H1 (cell line): ENCODE measurements at regions not wholly inside any gene's neighbourhood (a gene's known extent, or its start where the extent isn't known, plus 50 kb on each side); places are given as distances from the start of the nearest gene placed in this dataset.

Source experiments
- CTCF ChIA-PET: fragments of 300-600 bp; sonication (Branson Sonifier 250); formaldehyde crosslinking; loops from one replicate; lab custom pipeline; 2021; ENCODE audit not compliant: partially characterized antibody; lab: Charles Lee
- POLR2A ChIA-PET: fragments of 300-600 bp; sonication (Branson Sonifier 250); formaldehyde crosslinking; loops from one replicate; lab custom pipeline; 2021; ENCODE audit warnings: inconsistent platforms; ENCODE audit not compliant: partially characterized antibody; lab: Charles Lee
- DNase-seq, 2 experiments: peaks; one replicate each; pipeline versions ENCODE4 v3.0.0 to v3.0.0-alpha.2; 2010 to 2022; ENCODE audit warnings: low spot score in 2 of 2, low read depth in 1 of 2, mixed read lengths in 1 of 2
- FAIRE-seq: peaks from 2 replicates; lab custom pipeline; 2011; peaks lifted over from hg19 to GRCh38; lab: Jason Lieb, UNC
- H2AFZ ChIP-seq: 2 replicates; pipeline ENCODE4 v1.8.1; 2012; ENCODE audit warnings: low read length, inconsistent platforms
- H2AK5ac ChIP-seq: 2 replicates; pipeline ENCODE4 v1.6.1; 2013; ENCODE audit warnings: low read depth, low read length
- H2BK120ac ChIP-seq: replicated peaks from 2 replicates; pipeline ENCODE3; 2013; ENCODE audit warnings: low read depth, low read length, inconsistent platforms
- H2BK12ac ChIP-seq: 2 replicates; pipeline ENCODE4 v1.6.1; 2013; ENCODE audit warnings: low read depth, low read length
- H2BK15ac ChIP-seq: 2 replicates; pipeline ENCODE4 v1.6.1; 2013; ENCODE audit warnings: low read length
- H2BK20ac ChIP-seq: 2 replicates; pipeline ENCODE4 v1.6.1; 2013; ENCODE audit warnings: low read length
- H2BK5ac ChIP-seq: 2 replicates; pipeline ENCODE4 v1.6.1; 2013; ENCODE audit warnings: low read depth, low read length
- H3K14ac ChIP-seq: 2 replicates; pipeline ENCODE4 v1.6.1; 2013; ENCODE audit warnings: inconsistent platforms; ENCODE audit not compliant: insufficient read length
- H3K18ac ChIP-seq: 2 replicates; pipeline ENCODE4 v1.6.1; 2013; ENCODE audit warnings: low read length; ENCODE audit errors: extremely low read depth
- H3K23ac ChIP-seq: 2 replicates; pipeline ENCODE4 v1.6.1; 2013; ENCODE audit warnings: inconsistent platforms; ENCODE audit not compliant: insufficient read length
- H3K23me2 ChIP-seq: 2 replicates; pipeline ENCODE4 v1.6.1; 2013; ENCODE audit warnings: low read depth, low read length
- H3K27ac ChIP-seq: 2 replicates; pipeline ENCODE4 v1.6.1; 2011; ENCODE audit warnings: low read depth, low read length, inconsistent platforms
- H3K27me3 ChIP-seq, 4 experiments: replicated peaks in 1 of 4; 1 replicate in 1 of 4; 2 replicates in 3 of 4; pipeline versions ENCODE4 v1.6.1 to v1.8.1; 2011 to 2013; ENCODE audit warnings: low read length in 3 of 4, mild to moderate bottlenecking in 3 of 4, inconsistent platforms in 2 of 4, mixed read lengths in 2 of 4, moderate library complexity in 1 of 4; ENCODE audit not compliant: control insufficient read depth in 3 of 4, insufficient read depth in 3 of 4; ENCODE audit errors: extremely low read depth in 1 of 4
- H3K36me3 ChIP-seq, 4 experiments: 2 replicates each; pipeline versions ENCODE4 v1.6.1 to v1.8.1; 2011 to 2013; ENCODE audit warnings: mild to moderate bottlenecking in 4 of 4, low read length in 3 of 4, moderate library complexity in 2 of 4, control low read depth in 1 of 4, inconsistent platforms in 1 of 4; ENCODE audit not compliant: insufficient read depth in 4 of 4, control insufficient read depth in 2 of 4
- H3K4ac ChIP-seq: replicated peaks from 2 replicates; pipeline ENCODE3; 2013; ENCODE audit warnings: low read length, low read depth, mixed read lengths, inconsistent platforms; ENCODE audit not compliant: insufficient read length
- H3K4me1 ChIP-seq, 4 experiments: replicated peaks in 1 of 4; 1 replicate in 1 of 4; 2 replicates in 3 of 4; pipeline versions ENCODE4 v1.6.1 to v1.8.1; 2011 to 2013; ENCODE audit warnings: low read length in 3 of 4, inconsistent platforms in 2 of 4, mixed read lengths in 1 of 4; ENCODE audit not compliant: insufficient read depth in 4 of 4, control insufficient read depth in 3 of 4
- H3K4me2 ChIP-seq, 2 experiments: 2 replicates each; pipeline versions ENCODE4 v1.6.1 to v1.8.1; 2011 to 2013; ENCODE audit warnings: low read depth in 2 of 2, low read length in 2 of 2, control low read depth in 1 of 2, inconsistent platforms in 1 of 2, mild to moderate bottlenecking in 1 of 2; ENCODE audit not compliant: insufficient read depth in 1 of 2
- H3K4me3 ChIP-seq, 4 experiments: fragments of 200-600, 300-600 bp in 1 of 4; sonication (generic), shearing (Covaris generic), sonication (Bioruptor Twin) in 1 of 4; 2 replicates each; pipeline versions ENCODE4 v1.5.1 to v1.8.1; 2011 to 2016; ENCODE audit warnings: low read length in 4 of 4, low read depth in 3 of 4, control low read depth in 2 of 4, inconsistent platforms in 2 of 4, mild to moderate bottlenecking in 2 of 4, mixed read lengths in 1 of 4, moderate library complexity in 1 of 4; ENCODE audit not compliant: insufficient read depth in 2 of 4; ENCODE audit errors: extremely low read depth in 1 of 4
- H3K56ac ChIP-seq: replicated peaks from 2 replicates; pipeline ENCODE3; 2013; ENCODE audit warnings: low read depth, mild to moderate bottlenecking, mixed read lengths, low read length, inconsistent platforms; ENCODE audit not compliant: insufficient read length
- H3K79me1 ChIP-seq: 2 replicates; pipeline ENCODE4 v1.6.1; 2013; ENCODE audit warnings: low read depth, low read length, control low read depth
- H3K79me2 ChIP-seq, 2 experiments: 2 replicates each; pipeline versions ENCODE4 v1.6.1 to v1.8.1; 2012 to 2013; ENCODE audit warnings: low read length in 2 of 2, mild to moderate bottlenecking in 2 of 2, inconsistent platforms in 1 of 2; ENCODE audit not compliant: insufficient read depth in 2 of 2, control insufficient read depth in 1 of 2
- H3K9ac ChIP-seq, 4 experiments: replicated peaks in 1 of 4; 1 replicate in 1 of 4; 2 replicates in 3 of 4; pipeline versions ENCODE4 v1.6.1 to v1.8.1; 2011 to 2013; ENCODE audit warnings: low read depth in 3 of 4, low read length in 3 of 4, control low read depth in 2 of 4, mild to moderate bottlenecking in 2 of 4, moderate library complexity in 2 of 4, inconsistent platforms in 1 of 4; ENCODE audit errors: extremely low read depth in 1 of 4
- H3K9me3 ChIP-seq, 2 experiments: 2 replicates each; pipeline versions ENCODE4 v1.6.1 to v1.8.1; 2012 to 2013; ENCODE audit warnings: mild to moderate bottlenecking in 2 of 2, moderate library complexity in 2 of 2, control low read depth in 1 of 2, inconsistent platforms in 1 of 2, low read depth in 1 of 2, low read length in 1 of 2, mixed read lengths in 1 of 2; ENCODE audit not compliant: insufficient read depth in 2 of 2
- H4K20me1 ChIP-seq, 2 experiments: replicated peaks in 1 of 2; 2 replicates each; pipeline versions ENCODE3 to v1.8.1; 2011 to 2013; ENCODE audit warnings: inconsistent platforms in 2 of 2, low read length in 2 of 2, mild to moderate bottlenecking in 1 of 2; ENCODE audit not compliant: insufficient read depth in 2 of 2, control insufficient read depth in 1 of 2
- H4K5ac ChIP-seq: 2 replicates; pipeline ENCODE4 v1.6.1; 2013; ENCODE audit warnings: low read length, low read depth, mixed read lengths, inconsistent platforms; ENCODE audit not compliant: insufficient read length
- H4K8ac ChIP-seq: 2 replicates; pipeline ENCODE4 v1.8.0; 2013; ENCODE audit warnings: mild to moderate bottlenecking, moderate library complexity, low read length, inconsistent platforms; ENCODE audit not compliant: insufficient read depth; ENCODE audit errors: extremely low read depth
- H4K91ac ChIP-seq: replicated peaks from 2 replicates; pipeline ENCODE3; 2013; ENCODE audit warnings: low read length, mixed read lengths, inconsistent platforms; ENCODE audit not compliant: insufficient read length
- CBX5 ChIP-seq: fragments of 300-800, 300-1000 bp; sonication (generic); IDR thresholded peaks from 2 replicates; pipeline ENCODE4 v1.7.1; 2016; ENCODE audit warnings: antibody characterized with exemption, low read length, low read depth
- CEBPB ChIP-seq: IDR thresholded peaks from 2 replicates; pipeline ENCODE4 v1.6.1; 2012; ENCODE audit warnings: low read depth, low read length
- CHD2 ChIP-seq: IDR thresholded peaks from 2 replicates; pipeline ENCODE4 v1.6.1; 2012; ENCODE audit warnings: low read length, improper control_type of control experiment
- CREB1 ChIP-seq: IDR thresholded peaks from 2 replicates; pipeline ENCODE4 v1.6.1; 2012; ENCODE audit warnings: inconsistent platforms
- CTBP2 ChIP-seq: IDR thresholded peaks from 2 replicates; pipeline ENCODE4 v1.7.0; 2011; ENCODE audit warnings: borderline replicate concordance, mild to moderate bottlenecking, moderate library complexity, mixed read lengths, low read length; ENCODE audit not compliant: insufficient read depth, insufficient read length
- EP300 ChIP-seq, 2 experiments: IDR thresholded peaks; 1 replicate in 1 of 2; 2 replicates in 1 of 2; pipeline ENCODE4 v1.6.1; 2011 to 2012; ENCODE audit warnings: low read depth in 2 of 2, low read length in 2 of 2, mild to moderate bottlenecking in 2 of 2, borderline replicate concordance in 1 of 2, inconsistent platforms in 1 of 2, moderate library complexity in 1 of 2
- SIX5 ChIP-seq: IDR thresholded peaks from 2 replicates; pipeline ENCODE4 v1.6.1; 2011; ENCODE audit warnings: mild to moderate bottlenecking, low read depth, low read length
- TAF1 ChIP-seq: IDR thresholded peaks from 2 replicates; pipeline ENCODE4 v1.6.1; 2011; ENCODE audit warnings: mild to moderate bottlenecking, low read depth, low read length
- WGBS, 2 experiments: shearing (Covaris generic) in 1 of 2; methylation state at CpG; one replicate each; pipeline versions ENCODE4 v1.1.6 to v1.1.7; 2013 to 2015; ENCODE audit warnings: low lambda C conversion rate in 2 of 2, mixed read lengths in 2 of 2, inconsistent platforms in 1 of 2, low coverage in 1 of 2, missing lambda C conversion rate in 1 of 2; ENCODE audit not compliant: insufficient replicate concordance in 2 of 2, insufficient coverage in 1 of 2, insufficient read length in 1 of 2; ENCODE audit errors: extremely low coverage in 1 of 2, missing lambda C conversion rate in 1 of 2; 5-methylcytosine and 5-hydroxymethylcytosine counted together

DNA sequence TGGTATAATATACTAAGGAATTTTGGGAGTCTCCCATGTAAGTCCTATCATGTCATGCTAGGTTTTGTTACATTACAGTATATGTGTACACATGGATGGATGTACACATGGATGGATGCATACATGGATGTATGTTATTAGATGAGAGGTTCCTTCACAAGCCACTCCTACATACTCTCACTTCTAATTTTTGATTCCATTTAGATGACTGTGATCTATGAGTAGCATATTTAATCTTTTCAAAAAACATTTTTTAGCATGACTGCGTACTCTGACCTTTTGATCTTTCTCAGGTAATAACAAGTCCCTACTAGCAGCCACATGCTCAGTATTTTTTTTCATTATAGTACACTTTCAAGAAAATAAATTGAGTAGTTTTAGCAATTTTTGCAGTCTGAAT is 441.8 kb downstream of the SLITRK1 start:
- no peak overlapping the region for H3K4me3 ChIP-seq
- no peak overlapping the region for H3K4me2 ChIP-seq
- H3K56ac ChIP-seq: no peak overlapping the region
- no peak overlapping the region for H3K18ac ChIP-seq
- H3K27me3 ChIP-seq: peaks cover 0 to 1% (median 0%) of the 10 kb centered on the region in 4 experiments; a peak in 1 of 7 replicates
- no peak for DNase-seq
- no peak overlapping the region for H2BK15ac ChIP-seq
- no peak overlapping the region for H3K9ac ChIP-seq
- H2BK12ac ChIP-seq: no peak overlapping the region
- no peak overlapping the region for H3K27ac ChIP-seq
- no peak overlapping the region for H3K14ac ChIP-seq
- H3K23ac ChIP-seq: no peak overlapping the region
- no peaks in the 10 kb centered on the region; the same call in 1 of the 2 replicates for H3K23me2 ChIP-seq
- no peak overlapping the region for H2BK5ac ChIP-seq
- FAIRE-seq: no peak
- ChIA-PET CTCF (no interaction called here), POLR2A (interaction anchor here (1.2 kb wide), 1 partner anchor 9 kb away, joined by 3 read pairs; no protein-coding TSS in a partner anchor)
- H3K4ac ChIP-seq: no peak overlapping the region
- H4K91ac ChIP-seq: no peak overlapping the region
- no peak overlapping the region for H2BK120ac ChIP-seq
- no peak overlapping the region for H2AFZ ChIP-seq
- 92% methylated on average over 1 of the region's 1 CpG; no CpG with 5 or more reads in 1 of the 2 experiments for WGBS, 2 experiments
- H3K4me1 ChIP-seq: no peaks in the 10 kb centered on the region
- H3K79me1 ChIP-seq: no peaks in the 10 kb centered on the region
- no peaks in the 10 kb centered on the region for H4K20me1 ChIP-seq
- H3K36me3 ChIP-seq: no peaks in the 10 kb centered on the region
- H4K5ac ChIP-seq: no peak overlapping the region
- H3K9me3 ChIP-seq: no peaks in the 10 kb centered on the region; a peak in 1 of 4 replicates
- no peaks in the 10 kb centered on the region for H3K79me2 ChIP-seq
- H2AK5ac ChIP-seq: no peak overlapping the region
- H2BK20ac ChIP-seq: no peak overlapping the region
- no peak overlapping the region for H4K8ac ChIP-seq
- TF ChIP-seq CREB1 (no peak), CTBP2 (no peak), EP300 (IDR thresholded peaks at IDR 0.05; ENCODE audit: borderline replicate concordance in 1 of 2, low read depth in 2 of 2, low read length in 2 of 2) (no peak), TAF1 (no peak), SIX5 (no peak), CEBPB (no peak), CBX5 (no peak), CHD2 (no peak)
